Keratinocyte (primary cell): ENCODE measurements at regions not wholly inside any gene's neighbourhood (a gene's known extent, or its start where the extent isn't known, plus 50 kb on each side); places are given as distances from the start of the nearest gene placed in this dataset.

ENCODE experiments used
- DNase-seq: peaks from one replicate; pipeline ENCODE4 v3.0.0-alpha.2; 2011; ENCODE audit warnings: low read depth, missing footprints, low spot score
- FAIRE-seq: peaks from 2 replicates; lab custom pipeline; 2011; peaks lifted over from hg19 to GRCh38; lab: Jason Lieb, UNC
- H2AFZ ChIP-seq: 2 replicates; pipeline ENCODE4 v1.6.0; 2012; ENCODE audit warnings: low read length, control low read depth, inconsistent platforms; ENCODE audit not compliant: control insufficient read depth
- H3K27ac ChIP-seq: 2 replicates; pipeline ENCODE4 v1.5.1; 2011; ENCODE audit warnings: low read length; ENCODE audit not compliant: control insufficient read depth, insufficient read depth
- H3K27me3 ChIP-seq: 3 replicates; pipeline ENCODE4 v1.6.0; 2011; ENCODE audit warnings: low read length; ENCODE audit not compliant: control insufficient read depth, insufficient read depth; ENCODE audit errors: extremely low read depth
- H3K36me3 ChIP-seq, 2 experiments: 2 replicates in 1 of 2; 3 replicates in 1 of 2; pipeline ENCODE4 v1.5.1; 2011; ENCODE audit warnings: low read length in 2 of 2, mild to moderate bottlenecking in 1 of 2; ENCODE audit not compliant: control insufficient read depth in 2 of 2, insufficient read depth in 2 of 2; ENCODE audit errors: extremely low read depth in 1 of 2
- H3K4me1 ChIP-seq: 3 replicates; pipeline ENCODE4 v1.5.1; 2011; ENCODE audit warnings: low read length; ENCODE audit not compliant: control insufficient read depth, insufficient read depth; ENCODE audit errors: extremely low read depth
- H3K4me2 ChIP-seq: 3 replicates; pipeline ENCODE4 v1.6.0; 2011; ENCODE audit warnings: low read depth, low read length; ENCODE audit not compliant: control insufficient read depth, insufficient read depth; ENCODE audit errors: extremely low read depth
- H3K4me3 ChIP-seq, 3 experiments: fragments of 200-600 bp in 1 of 3; sonication (generic) in 1 of 3; 2 replicates in 2 of 3; 3 replicates in 1 of 3; pipeline ENCODE4 v1.5.1; 2011 to 2016; ENCODE audit warnings: low read length in 3 of 3, mild to moderate bottlenecking in 3 of 3, control low read depth in 2 of 3, inconsistent platforms in 1 of 3, low read depth in 1 of 3, mixed read lengths in 1 of 3, mixed run types in 1 of 3, moderate library complexity in 1 of 3; ENCODE audit not compliant: control insufficient read depth in 2 of 3, insufficient read depth in 2 of 3; ENCODE audit errors: extremely low read depth in 1 of 3
- H3K79me2 ChIP-seq: 2 replicates; pipeline ENCODE4 v1.6.0; 2012; ENCODE audit warnings: low read length; ENCODE audit not compliant: control insufficient read depth, insufficient read depth
- H3K9ac ChIP-seq: 3 replicates; pipeline ENCODE4 v1.6.0; 2011; ENCODE audit warnings: low read length; ENCODE audit not compliant: control insufficient read depth, insufficient read depth; ENCODE audit errors: extremely low read depth
- H3K9me1 ChIP-seq: 3 replicates; pipeline ENCODE4 v1.6.0; 2011; ENCODE audit warnings: low read length; ENCODE audit not compliant: control insufficient read depth, insufficient read depth; ENCODE audit errors: extremely low read depth
- H3K9me3 ChIP-seq: 2 replicates; pipeline ENCODE4 v1.5.1; 2012; ENCODE audit warnings: low read depth, low read length; ENCODE audit not compliant: control insufficient read depth
- H4K20me1 ChIP-seq: 3 replicates; pipeline ENCODE4 v1.6.0; 2011; ENCODE audit warnings: low read length; ENCODE audit not compliant: control insufficient read depth, insufficient read depth; ENCODE audit errors: extremely low read depth
- CTCF ChIP-seq, 3 experiments: IDR thresholded peaks in 1 of 3; conservative IDR thresholded peaks in 1 of 3; optimal IDR thresholded peaks in 1 of 3; 2 replicates in 2 of 3; 3 replicates in 1 of 3; pipeline versions ENCODE3 to v1.5.1; 2011; ENCODE audit warnings: low read length in 3 of 3, mild to moderate bottlenecking in 3 of 3, moderate library complexity in 2 of 3, control low read depth in 1 of 3, inconsistent platforms in 1 of 3; ENCODE audit not compliant: insufficient read depth in 2 of 3; ENCODE audit errors: extremely low read depth in 1 of 3
- EZH2 ChIP-seq: IDR thresholded peaks from one replicate; pipeline ENCODE4 v1.6.1; 2012; ENCODE audit warnings: inconsistent platforms, mild to moderate bottlenecking, low read length, moderate library complexity
- dilution Hi-C: fragments of 300-500 bp; cut with MboI; formaldehyde crosslinking; loops from one replicate; pipeline ENCODE4 v1.7.0; 2020; ENCODE audit warnings: low sequenced_read_pairs; ENCODE audit not compliant: extremely low pct_ligation_motif_present

DNA sequence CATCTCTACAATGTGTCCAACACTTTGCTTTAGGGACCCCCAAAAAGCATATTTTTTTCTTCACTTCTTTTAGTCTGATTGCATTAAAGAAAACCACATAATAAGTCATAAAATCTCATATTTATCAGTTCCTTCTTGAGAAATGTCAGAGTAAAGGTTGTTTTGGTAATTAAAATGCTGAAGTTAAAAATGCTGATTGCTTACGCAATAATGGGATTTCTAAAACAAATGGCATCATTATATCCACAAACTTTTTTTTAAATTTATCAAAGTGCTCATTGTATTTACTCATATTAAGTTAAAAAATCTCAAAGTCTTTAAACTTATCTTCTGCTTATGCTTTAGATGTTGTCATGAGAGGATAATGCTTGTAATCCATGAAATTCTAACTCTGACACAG is 737.2 kb upstream of the ARGLU1 start:
- H3K27ac ChIP-seq = no peak overlapping the region
- DNase-seq (no peak), FAIRE-seq (no peak)
- H3K9me3 ChIP-seq = no peaks in the 10 kb centered on the region
- H3K4me3 ChIP-seq = no peak overlapping the region
- no peaks in the 10 kb centered on the region for H3K79me2 ChIP-seq
- no peaks in the 10 kb centered on the region for H3K27me3 ChIP-seq
- dilution Hi-C loops = no loop called here
- H3K4me1 ChIP-seq = no peaks in the 10 kb centered on the region
- H3K9ac ChIP-seq = no peak overlapping the region
- no peak overlapping the region for H2AFZ ChIP-seq
- no peaks in the 10 kb centered on the region for H3K36me3 ChIP-seq
- no peaks in the 10 kb centered on the region for H3K9me1 ChIP-seq
- H3K4me2 ChIP-seq = no peak overlapping the region
- no peaks in the 10 kb centered on the region for H4K20me1 ChIP-seq
- no peak for TF ChIP-seq EZH2
- TF ChIP-seq CTCF (optimal IDR thresholded peaks at IDR 0.05 in 1 of 3, IDR thresholded peaks at IDR 0.05 in 1 of 3, conservative IDR thresholded peaks at IDR 0.05 in 1 of 3; ENCODE audit: extremely low read depth in 1 of 3, insufficient read depth in 2 of 3, low read length in 3 of 3) = no peak

- Histone ChIP-seq H3K36me3 (no peaks in the 10 kb centered on the region), H3K79me2 (no peaks in the 10 kb centered on the region), H3K4me2 (no peak overlapping the region), H2AFZ (no peak overlapping the region), H4K20me1 (no peaks in the 10 kb centered on the region), H3K27ac (no peak overlapping the region), H3K9ac (no peak overlapping the region), H3K4me3 (no peak overlapping the region), H3K4me1 (no peaks in the 10 kb centered on the region), H3K9me3 (no peaks in the 10 kb centered on the region), H3K27me3 (no peaks in the 10 kb centered on the region), H3K9me1 (no peaks in the 10 kb centered on the region)
- FAIRE-seq (no peak), DNase-seq (no peak)
- dilution Hi-C loops = no loop called here
- TF ChIP-seq CTCF (optimal IDR thresholded peaks at IDR 0.05 in 1 of 3, IDR thresholded peaks at IDR 0.05 in 1 of 3, conservative IDR thresholded peaks at IDR 0.05 in 1 of 3; ENCODE audit: extremely low read depth in 1 of 3, insufficient read depth in 2 of 3, low read length in 3 of 3) (no peak), EZH2 (no peak)
Measured at GRCh38 chr13:107301724-107302374, 733.9 kb upstream of the ARGLU1 start.
